Colonic mucosa (tissue), 4 donors: ENCODE measurements at regions not wholly inside any gene's neighbourhood (a gene's known extent, or its start where the extent isn't known, plus 50 kb on each side); places are given as distances from the start of the nearest gene placed in this dataset.

Experiments
- DNase-seq: peaks from one replicate; pipeline ENCODE4 v3.0.0-alpha.2; 2020
- H3K27ac ChIP-seq: fragments of 200-600 bp; one replicate; pipeline ENCODE4 v1.8.0; 2021
- H3K27me3 ChIP-seq: fragments of 200-600 bp; one replicate; pipeline ENCODE4 v1.8.0; 2021
- H3K36me3 ChIP-seq: fragments of 200-600 bp; one replicate; pipeline ENCODE4 v1.8.0; 2021
- H3K4me1 ChIP-seq: fragments of 200-600 bp; one replicate; pipeline ENCODE4 v1.8.0; 2021; ENCODE audit warnings: mild to moderate bottlenecking
- H3K4me3 ChIP-seq: fragments of 200-600 bp; one replicate; pipeline ENCODE4 v1.8.0; 2021
- H3K9ac ChIP-seq, 2 donors: one replicate each; pipeline ENCODE4 v1.7.0; 2013; ENCODE audit warnings: control low read depth in 2 of 2, low read depth in 2 of 2, low read length in 2 of 2
- H3K9me3 ChIP-seq: fragments of 200-600 bp; one replicate; pipeline ENCODE4 v1.8.0; 2021
- CTCF ChIP-seq: fragments of 200-600 bp; IDR thresholded peaks from one replicate; pipeline ENCODE4 v1.8.0; 2022; ENCODE audit warnings: antibody characterized with exemption, mild to moderate bottlenecking
- intact Hi-C: fragments of 100-400 bp; cut with DNase I; formaldehyde crosslinking; loops from one replicate; pipeline ENCODE4 v1.14.1; 2022
- donor health status: healthy.
- donor health status: DM: no; HTN: no; CAD: no.
- donor health status: DM: no; HTN: no; CAD: no.

GRCh38 chr6:166223079-166223478 is 55.4 kb upstream of the TBXT start:
- intact Hi-C loops, result no loop called here
- no peak overlapping the region for H3K27ac ChIP-seq
- H3K4me3 ChIP-seq, result no peak overlapping the region
- H3K9me3 ChIP-seq, result no peaks in the 10 kb centered on the region
- TF ChIP-seq CTCF, result no peak
- H3K27me3 ChIP-seq, result peaks cover 3% of the 10 kb centered on the region
- H3K36me3 ChIP-seq, result no peaks in the 10 kb centered on the region
- DNase-seq, result no peak
- H3K9ac ChIP-seq, result no peak overlapping the region
- no peaks in the 10 kb centered on the region for H3K4me1 ChIP-seq

GRCh38 chr6:166222631-166223030 is 55.0 kb upstream of the TBXT start:
- no peak overlapping the region for H3K27ac ChIP-seq
- peaks cover 3% of the 10 kb centered on the region for H3K27me3 ChIP-seq
- DNase-seq, result no peak
- H3K9me3 ChIP-seq, result no peaks in the 10 kb centered on the region
- no peak for TF ChIP-seq CTCF
- H3K4me1 ChIP-seq, result no peaks in the 10 kb centered on the region
- H3K36me3 ChIP-seq, result no peaks in the 10 kb centered on the region
- no peak overlapping the region for H3K9ac ChIP-seq
- intact Hi-C loops, result no loop called here
- no peak overlapping the region for H3K4me3 ChIP-seq

- no peak for TF ChIP-seq CTCF
- DNase-seq, result no peak
- intact Hi-C loops, result no loop called here
- H3K36me3 ChIP-seq, result no peaks in the 10 kb centered on the region
- H3K4me3 ChIP-seq, result no peak overlapping the region
- no peaks in the 10 kb centered on the region for H3K4me1 ChIP-seq
- H3K9me3 ChIP-seq, result no peaks in the 10 kb centered on the region
- H3K9ac ChIP-seq, result no peak overlapping the region
- no peaks in the 10 kb centered on the region for H3K27me3 ChIP-seq
- H3K27ac ChIP-seq, result no peak overlapping the region
These were observed 54.0 kb upstream of the TBXT start for GRCh38 chr6:166221636-166222035.

- no peak for DNase-seq
- no peak for TF ChIP-seq CTCF
- Histone ChIP-seq H3K27me3 (no peaks in the 10 kb centered on the region), H3K27ac (no peak overlapping the region), H3K4me1 (no peaks in the 10 kb centered on the region), H3K9me3 (no peaks in the 10 kb centered on the region), H3K4me3 (no peak overlapping the region), H3K36me3 (no peaks in the 10 kb centered on the region), H3K9ac (peak overlapping the region in 1 of 2 donors; percentile 24)
- intact Hi-C loops, result no loop called here
These were observed 53.4 kb upstream of the TBXT start for GRCh38 chr6:166221040-166221439.
